Sigmoid colon (tissue), 6 donors: ENCODE measurements at regions not wholly inside any gene's neighbourhood (a gene's known extent, or its start where the extent isn't known, plus 50 kb on each side); places are given as distances from the start of the nearest gene placed in this dataset.

Experiments used
- DNase-seq: peaks from one replicate; pipeline ENCODE4 v3.0.0-alpha.2; 2019
- H3K27ac ChIP-seq, 4 donors: fragments of 200-600 bp; sonication (generic); one replicate each; pipeline ENCODE4 v1.5.1; 2016 to 2019; ENCODE audit warnings: mild to moderate bottlenecking in 1 of 4
- H3K27me3 ChIP-seq, 3 donors: fragments of 200-600 bp; sonication (generic); one replicate each; pipeline ENCODE4 v1.5.1; 2019; ENCODE audit warnings: mild to moderate bottlenecking in 1 of 3
- H3K36me3 ChIP-seq, 4 donors: fragments of 200-600 bp; sonication (generic); one replicate each; pipeline ENCODE4 v1.5.1; 2016 to 2019
- H3K4me1 ChIP-seq, 4 donors: fragments of 200-600 bp; sonication (generic); one replicate each; pipeline ENCODE4 v1.5.1; 2017 to 2019
- H3K4me3 ChIP-seq, 4 donors: fragments of 200-600 bp; sonication (generic); one replicate each; pipeline ENCODE4 v1.5.1; 2017 to 2019; ENCODE audit warnings: mild to moderate bottlenecking in 2 of 4, moderate library complexity in 1 of 4
- H3K9me3 ChIP-seq, 4 donors: fragments of 200-600 bp in 3 of 4; sonication (generic) in 3 of 4; one replicate each; pipeline versions ENCODE4 v1.5.1 to v1.6.1; 2013 to 2019
- CTCF ChIP-seq, 4 experiments: fragments of 450-650 bp in 3 of 4; fragments of 200-600 bp in 1 of 4; IDR thresholded peaks; one replicate each; pipeline ENCODE4 v1.5.1; 2016 to 2019; ENCODE audit warnings: antibody characterized with exemption in 4 of 4, mild to moderate bottlenecking in 3 of 4, moderate library complexity in 2 of 4
- EP300 ChIP-seq, 4 donors: sonication (generic); formaldehyde crosslinking; IDR thresholded peaks; one replicate each; pipeline ENCODE4 v1.6.1; 2017; ENCODE audit warnings: antibody characterized with exemption in 4 of 4
- POLR2A ChIP-seq, 2 donors: fragments of 450-650 bp; IDR thresholded peaks; one replicate each; pipeline ENCODE4 v1.6.1; 2016; ENCODE audit warnings: antibody characterized with exemption in 2 of 2, mild to moderate bottlenecking in 2 of 2, moderate library complexity in 2 of 2
- POLR2AphosphoS5 ChIP-seq, 4 donors: sonication (generic); formaldehyde crosslinking; IDR thresholded peaks; one replicate each; pipeline ENCODE4 v1.6.1; 2017; ENCODE audit warnings: antibody characterized with exemption in 4 of 4
- WGBS, 2 donors: extraction: QIAGEN DNeasy Blood & Tissue Kit; methylation state at CpG; one replicate each; pipeline ENCODE4 v1.1.7; 2013; 5-methylcytosine and 5-hydroxymethylcytosine counted together
- intact Hi-C: fragments of 100-400 bp; cut with DNase I; formaldehyde crosslinking; loops from one replicate; pipeline ENCODE4 v1.15.1; 2023
- donor health status: healthy with polysubstance abuse.
- donor health status: healthy.

- no peak for TF ChIP-seq POLR2A (IDR thresholded peaks at IDR 0.05)
- no peak for TF ChIP-seq CTCF (IDR thresholded peaks at IDR 0.05)
- intact Hi-C loops, result loop anchor here (5.0 kb wide), 1 partner anchor 78 kb away; no protein-coding TSS in a partner anchor
These were observed 278.9 kb upstream of the XYLT1 start for GRCh38 chr16:17749706-17750105.

GRCh38 chr16:17748044-17748719, 277.4 kb upstream of the XYLT1 start:
- WGBS, 2 donors, result 64% methylated on average over 11 of the region's 11 CpGs
- intact Hi-C loops, result loop anchor here (5.0 kb wide), 1 partner anchor 79 kb away; no protein-coding TSS in a partner anchor

More at GRCh38 chr16:17749706-17750105, 278.9 kb upstream of the XYLT1 start:
- Histone ChIP-seq H3K4me1 (peaks cover 0 to 11% (median 9%) of the 10 kb centered on the region in 4 donors), H3K27ac (no peak overlapping the region), H3K9me3 (no peaks in the 10 kb centered on the region), H3K27me3 (no peaks in the 10 kb centered on the region), H3K36me3 (no peaks in the 10 kb centered on the region), H3K4me3 (no peak overlapping the region)
- WGBS, 2 donors, result 95 to 99% methylated on average over 1 of the region's 1 CpG
- no peak for DNase-seq

GRCh38 chr16:17747081-17747756, 276.5 kb upstream of the XYLT1 start:
- peak overlapping the region in 1 of 4 donors; percentile 3 for H3K27ac ChIP-seq
- peaks cover 0 to 15% (median 14%) of the 10 kb centered on the region in 4 donors for H3K4me1 ChIP-seq
- WGBS, 2 donors, result 56 to 66% methylated on average over 5 of the region's 5 CpGs
- H3K4me3 ChIP-seq, result no peak overlapping the region
- H3K36me3 ChIP-seq, result no peaks in the 10 kb centered on the region
- intact Hi-C loops, result loop anchor here (5.0 kb wide), 1 partner anchor 80 kb away; no protein-coding TSS in a partner anchor
- DNase-seq, result no peak
- TF ChIP-seq POLR2AphosphoS5 (IDR thresholded peaks at IDR 0.05), result no peak
- no peak for TF ChIP-seq POLR2A (IDR thresholded peaks at IDR 0.05)
- no peak for TF ChIP-seq EP300 (IDR thresholded peaks at IDR 0.05)
- no peak for TF ChIP-seq CTCF (IDR thresholded peaks at IDR 0.05)
- no peaks in the 10 kb centered on the region for H3K27me3 ChIP-seq
- no peaks in the 10 kb centered on the region for H3K9me3 ChIP-seq

More at GRCh38 chr16:17748044-17748719, 277.4 kb upstream of the XYLT1 start:
- H3K36me3 ChIP-seq, result no peaks in the 10 kb centered on the region
- peaks cover 0 to 15% (median 14%) of the 10 kb centered on the region in 4 donors for H3K4me1 ChIP-seq
- peak overlapping the region in 1 of 4 donors; percentile 3 for H3K27ac ChIP-seq
- H3K9me3 ChIP-seq, result no peaks in the 10 kb centered on the region
- H3K27me3 ChIP-seq, result no peaks in the 10 kb centered on the region
- TF ChIP-seq EP300 (IDR thresholded peaks at IDR 0.05) (no peak), CTCF (IDR thresholded peaks at IDR 0.05) (no peak), POLR2A (IDR thresholded peaks at IDR 0.05) (no peak), POLR2AphosphoS5 (IDR thresholded peaks at IDR 0.05) (no peak)
- H3K4me3 ChIP-seq, result no peak overlapping the region
- DNase-seq, result no peak

- Histone ChIP-seq H3K4me1 (peaks cover 0 to 15% (median 14%) of the 10 kb centered on the region in 4 donors), H3K27me3 (no peaks in the 10 kb centered on the region), H3K9me3 (no peaks in the 10 kb centered on the region), H3K36me3 (no peaks in the 10 kb centered on the region), H3K27ac (peak overlapping the region; percentile 81 to 90 (median 89)), H3K4me3 (peak overlapping the region; percentile 34 to 49 (median 46))
- DNase-seq, result no peak
- WGBS, 2 donors, result 16 to 36% methylated on average over 15 of the region's 15 CpGs
- TF ChIP-seq POLR2A (IDR thresholded peaks at IDR 0.05) (no peak), EP300 (IDR thresholded peaks at IDR 0.05) (no peak), POLR2AphosphoS5 (IDR thresholded peaks at IDR 0.05) (peak in 2 of 4 donors; percentile 27 to 47)
- intact Hi-C loops, result loop anchor here (5.0 kb wide), 1 partner anchor 82 kb away; no protein-coding TSS in a partner anchor
These were observed 274.3 kb upstream of the XYLT1 start for GRCh38 chr16:17744921-17745572.

- Histone ChIP-seq H3K9me3 (no peaks in the 10 kb centered on the region), H3K27me3 (no peaks in the 10 kb centered on the region), H3K27ac (peak overlapping the region; percentile 81 to 90 (median 89)), H3K4me1 (peaks cover 0 to 15% (median 14%) of the 10 kb centered on the region in 4 donors), H3K36me3 (no peaks in the 10 kb centered on the region), H3K4me3 (no peak overlapping the region)
- no peak for TF ChIP-seq EP300 (IDR thresholded peaks at IDR 0.05)
- no peak for TF ChIP-seq CTCF (IDR thresholded peaks at IDR 0.05)
- no peak for TF ChIP-seq POLR2A (IDR thresholded peaks at IDR 0.05)
- no peak for TF ChIP-seq POLR2AphosphoS5 (IDR thresholded peaks at IDR 0.05)
- DNase-seq, result no peak
- intact Hi-C loops, result no loop called here
- WGBS, 2 donors, result 45 to 68% methylated on average over 4 of the region's 4 CpGs
These were observed 272.8 kb upstream of the XYLT1 start for GRCh38 chr16:17743578-17743977.
